ENCODE measurements at regions not wholly inside any gene's neighbourhood (a gene's known extent, or its start where the extent isn't known, plus 50 kb on each side); places are given as distances from the start of the nearest gene placed in this dataset.

- DNase-seq (ENCODE audit: unreplicated experiment) = no peak
- intact Hi-C loops (cut with micrococcal nuclease) = no loop called here
- H3K27ac Mint-ChIP-seq (ENCODE audit: low read depth, unreplicated experiment) = no peak overlapping the region
- H3K4me3 Mint-ChIP-seq (ENCODE audit: unreplicated experiment) = no peak overlapping the region
- H3K9me3 Mint-ChIP-seq (ENCODE audit: unreplicated experiment) = peaks cover 8% of the 10 kb centered on the region
- CTCF ChIA-PET = interaction anchor here (1.0 to 1.7 kb wide), 2 partner anchors 11 to 155 kb away, joined by 8 to 10 read pairs; no protein-coding TSS in a partner anchor
- H3K27me3 Mint-ChIP-seq (ENCODE audit: insufficient read depth, unreplicated experiment) = peaks cover 42% of the 10 kb centered on the region
- peaks cover 10% of the 10 kb centered on the region for H3K4me1 Mint-ChIP-seq (ENCODE audit: insufficient read depth, unreplicated experiment)
- H3K36me3 Mint-ChIP-seq (ENCODE audit: insufficient read depth, unreplicated experiment) = peaks cover 6% of the 10 kb centered on the region
- no peak for TF ChIP-seq CTCF (IDR thresholded peaks at IDR 0.05; ENCODE audit: unreplicated experiment)
- POLR2A ChIA-PET = no interaction called here
- no TSS peak for BruUV-seq (replicated peaks)
Observed at GRCh38 chr12:115763376-115763775, 514.1 kb downstream of the MED13L start.

- ChIA-PET POLR2A (interaction anchor here (0.6 kb wide), 1 partner anchor 1056 kb away, joined by 3 read pairs; no protein-coding TSS in a partner anchor), CTCF (interaction anchor here (1.7 kb wide), 1 partner anchor 155 kb away, joined by 10 read pairs; no protein-coding TSS in a partner anchor)
- DNase-seq (ENCODE audit: unreplicated experiment) = peak; percentile 23
- no peak for TF ChIP-seq CTCF (IDR thresholded peaks at IDR 0.05; ENCODE audit: unreplicated experiment)
- Mint-ChIP-seq H3K9me3 (ENCODE audit: unreplicated experiment) (peaks cover 8% of the 10 kb centered on the region), H3K27ac (ENCODE audit: low read depth, unreplicated experiment) (no peak overlapping the region), H3K36me3 (ENCODE audit: insufficient read depth, unreplicated experiment) (peaks cover 6% of the 10 kb centered on the region), H3K4me1 (ENCODE audit: insufficient read depth, unreplicated experiment) (peaks cover 10% of the 10 kb centered on the region), H3K4me3 (ENCODE audit: unreplicated experiment) (no peak overlapping the region), H3K27me3 (ENCODE audit: insufficient read depth, unreplicated experiment) (peaks cover 47% of the 10 kb centered on the region)
- BruUV-seq (replicated peaks) = no TSS peak
- intact Hi-C loops (cut with micrococcal nuclease) = no loop called here
Observed at GRCh38 chr12:115762936-115763335, 514.6 kb downstream of the MED13L start.

- CTCF ChIA-PET = interaction anchor here (0.7 to 1.8 kb wide), 2 partner anchors 41 to 1078 kb away, joined by 3 to 5 read pairs; partner anchors contain the start of gene TBX3
- Mint-ChIP-seq H3K27ac (ENCODE audit: low read depth, unreplicated experiment) (no peak overlapping the region), H3K9me3 (ENCODE audit: unreplicated experiment) (peaks cover 8% of the 10 kb centered on the region), H3K36me3 (ENCODE audit: insufficient read depth, unreplicated experiment) (peaks cover 5% of the 10 kb centered on the region), H3K4me1 (ENCODE audit: insufficient read depth, unreplicated experiment) (peaks cover 10% of the 10 kb centered on the region), H3K27me3 (ENCODE audit: insufficient read depth, unreplicated experiment) (peaks cover 52% of the 10 kb centered on the region), H3K4me3 (ENCODE audit: unreplicated experiment) (no peak overlapping the region)
- intact Hi-C loops (cut with micrococcal nuclease) = no loop called here
- DNase-seq (ENCODE audit: unreplicated experiment) = no peak
- no peak for TF ChIP-seq CTCF (IDR thresholded peaks at IDR 0.05; ENCODE audit: unreplicated experiment)
- no TSS peak for BruUV-seq (replicated peaks)
- POLR2A ChIA-PET = interaction anchor here (0.8 to 0.9 kb wide), 2 partner anchors 21 to 207 kb away, joined by 3 to 4 read pairs; no protein-coding TSS in a partner anchor
Observed at GRCh38 chr12:115761784-115762183, 515.7 kb downstream of the MED13L start.

GRCh38 chr12:115760231-115760630 lies 517.3 kb downstream of the MED13L start:
- H3K27ac Mint-ChIP-seq (ENCODE audit: low read depth, unreplicated experiment) = no peak overlapping the region
- no TSS peak for BruUV-seq (replicated peaks)
- TF ChIP-seq CTCF (IDR thresholded peaks at IDR 0.05; ENCODE audit: unreplicated experiment) = no peak
- ChIA-PET POLR2A (interaction anchor here (0.6 kb wide), 1 partner anchor 1156 kb away, joined by 4 read pairs; no protein-coding TSS in a partner anchor), CTCF (interaction anchor here (1.8 kb wide), 1 partner anchor 1076 kb away, joined by 5 read pairs; the partner anchor contains the start of gene TBX3)
- no peaks in the 10 kb centered on the region for H3K9me3 Mint-ChIP-seq (ENCODE audit: unreplicated experiment)
- H3K4me3 Mint-ChIP-seq (ENCODE audit: unreplicated experiment) = no peak overlapping the region
- H3K4me1 Mint-ChIP-seq (ENCODE audit: insufficient read depth, unreplicated experiment) = peaks cover 10% of the 10 kb centered on the region
- intact Hi-C loops (cut with micrococcal nuclease) = no loop called here
- H3K36me3 Mint-ChIP-seq (ENCODE audit: insufficient read depth, unreplicated experiment) = no peaks in the 10 kb centered on the region
- peaks cover 57% of the 10 kb centered on the region for H3K27me3 Mint-ChIP-seq (ENCODE audit: insufficient read depth, unreplicated experiment)
- DNase-seq (ENCODE audit: unreplicated experiment) = no peak
